PC-3 (cell line): ENCODE measurements at regions not wholly inside any gene's neighbourhood (a gene's known extent, or its start where the extent isn't known, plus 50 kb on each side); places are given as distances from the start of the nearest gene placed in this dataset.

Experiments
- CTCF ChIP-seq: fragments of 300-600 bp; sonication (generic); conservative IDR thresholded peaks from 2 replicates; pipeline ENCODE4 v1.5.1; 2017; ENCODE audit warnings: antibody characterized with exemption, low read depth, mild to moderate bottlenecking, low read length
- EZH2 ChIP-seq: fragments of 300-600 bp; sonication (generic); IDR thresholded peaks from one replicate; pipeline ENCODE4 v1.6.1; 2017; ENCODE audit warnings: antibody characterized with exemption, mild to moderate bottlenecking, low read length; ENCODE audit not compliant: unreplicated experiment

- no peak for TF ChIP-seq CTCF
- TF ChIP-seq EZH2, result no peak
Measured at GRCh38 chr16:85251225-85251760, 139.0 kb upstream of the CIBAR2 start.
